ENCODE measurements at regions not wholly inside any gene's neighbourhood (a gene's known extent, or its start where the extent isn't known, plus 50 kb on each side); places are given as distances from the start of the nearest gene placed in this dataset.

DNA sequence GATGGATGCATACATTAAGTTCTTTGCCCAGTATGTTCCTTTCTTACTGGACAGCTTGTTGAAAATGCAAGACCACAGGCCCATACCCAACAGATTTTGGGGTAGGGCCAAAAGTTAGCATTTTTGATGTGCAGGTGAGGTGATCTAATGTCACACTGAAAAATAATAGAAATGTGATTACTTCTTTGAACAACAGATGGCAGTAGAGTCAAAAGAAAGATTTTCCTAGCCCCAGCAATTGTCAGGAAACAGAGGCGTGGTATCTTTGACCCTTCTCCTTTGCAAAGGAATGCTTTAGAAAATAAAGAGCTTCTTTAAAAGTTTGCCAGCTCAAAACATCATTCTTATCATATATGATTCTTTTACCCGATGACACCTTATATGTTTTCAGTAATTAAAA is 343.6 kb upstream of the SYT4 start:
- Mint-ChIP-seq H3K4me1 (no peaks in the 10 kb centered on the region), H3K27me3 (ENCODE audit: low read depth) (no peaks in the 10 kb centered on the region), H3K36me3 (no peaks in the 10 kb centered on the region), H3K27ac (no peak overlapping the region), H3K9me3 (no peaks in the 10 kb centered on the region), H3K4me3 (no peak overlapping the region)
- CTCF ChIA-PET: interaction anchor here (0.7 kb wide), 1 partner anchor 932 kb away, joined by 5 read pairs; no protein-coding TSS in a partner anchor
- POLR2A ChIA-PET: no interaction called here
- no peak for TF ChIP-seq FOXJ3 (CRISPR knock-in tag; IDR thresholded peaks at IDR 0.05; ENCODE audit: borderline replicate concordance)
- TF ChIP-seq, protein P1, sequence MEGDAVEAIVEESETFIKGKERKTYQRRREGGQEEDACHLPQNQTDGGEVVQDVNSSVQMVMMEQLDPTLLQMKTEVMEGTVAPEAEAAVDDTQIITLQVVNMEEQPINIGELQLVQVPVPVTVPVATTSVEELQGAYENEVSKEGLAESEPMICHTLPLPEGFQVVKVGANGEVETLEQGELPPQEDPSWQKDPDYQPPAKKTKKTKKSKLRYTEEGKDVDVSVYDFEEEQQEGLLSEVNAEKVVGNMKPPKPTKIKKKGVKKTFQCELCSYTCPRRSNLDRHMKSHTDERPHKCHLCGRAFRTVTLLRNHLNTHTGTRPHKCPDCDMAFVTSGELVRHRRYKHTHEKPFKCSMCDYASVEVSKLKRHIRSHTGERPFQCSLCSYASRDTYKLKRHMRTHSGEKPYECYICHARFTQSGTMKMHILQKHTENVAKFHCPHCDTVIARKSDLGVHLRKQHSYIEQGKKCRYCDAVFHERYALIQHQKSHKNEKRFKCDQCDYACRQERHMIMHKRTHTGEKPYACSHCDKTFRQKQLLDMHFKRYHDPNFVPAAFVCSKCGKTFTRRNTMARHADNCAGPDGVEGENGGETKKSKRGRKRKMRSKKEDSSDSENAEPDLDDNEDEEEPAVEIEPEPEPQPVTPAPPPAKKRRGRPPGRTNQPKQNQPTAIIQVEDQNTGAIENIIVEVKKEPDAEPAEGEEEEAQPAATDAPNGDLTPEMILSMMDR (IDR thresholded peaks at IDR 0.05): peak; percentile 50
- ATAC-seq (peak; percentile 71), DNase-seq (ENCODE audit: low spot score) (no peak)

DNA sequence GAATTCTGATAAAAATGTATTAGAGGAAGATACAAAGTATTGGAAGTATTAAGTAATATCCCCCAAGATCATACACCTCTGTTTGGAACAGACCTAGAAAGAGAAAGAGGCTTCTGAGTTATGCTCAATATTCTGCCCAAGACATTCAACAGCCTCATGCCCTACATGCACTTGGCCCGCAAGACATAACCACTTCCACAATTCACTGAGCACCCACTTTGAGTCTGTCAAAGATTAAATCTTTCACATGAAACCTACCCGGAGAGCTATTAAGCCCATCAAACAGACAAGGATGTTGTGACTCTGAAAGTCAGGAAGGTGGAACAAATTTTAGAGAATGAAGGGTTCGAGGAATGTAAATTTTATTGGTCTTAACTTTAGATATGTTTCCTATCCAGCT is 344.7 kb upstream of the SYT4 start:
- no peaks in the 10 kb centered on the region for H3K36me3 Mint-ChIP-seq
- no peaks in the 10 kb centered on the region for H3K4me1 Mint-ChIP-seq
- POLR2A ChIA-PET: no interaction called here
- no peaks in the 10 kb centered on the region for H3K9me3 Mint-ChIP-seq
- H3K4me3 Mint-ChIP-seq: no peak overlapping the region
- no peak for DNase-seq (ENCODE audit: low spot score)
- no peaks in the 10 kb centered on the region for H3K27me3 Mint-ChIP-seq (ENCODE audit: low read depth)
- CTCF ChIA-PET: no interaction called here
- H3K27ac Mint-ChIP-seq: no peak overlapping the region
- no peak for ATAC-seq
- no peak for TF ChIP-seq SP1 (CRISPR knock-in tag; conservative IDR thresholded peaks at IDR 0.05)

DNA sequence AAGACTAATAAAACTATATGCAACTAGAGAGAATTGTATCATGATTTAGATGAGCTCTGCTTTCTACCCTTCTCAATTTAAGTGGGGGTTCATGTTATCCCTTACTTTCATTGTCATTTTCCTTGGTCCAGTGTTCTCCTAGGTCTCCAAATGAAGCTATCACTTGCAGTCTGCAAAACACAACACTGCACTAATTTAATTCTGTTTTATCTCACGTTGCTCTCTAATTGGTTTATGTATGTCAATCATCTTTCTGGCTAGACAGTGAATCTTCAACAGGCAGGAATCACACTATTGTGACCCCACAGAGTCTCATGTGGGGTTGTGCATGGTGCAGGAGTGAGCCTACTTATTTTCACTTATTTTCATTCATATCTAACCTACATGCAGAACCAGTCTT is 348.3 kb upstream of the SYT4 start:
- H3K9me3 Mint-ChIP-seq: no peaks in the 10 kb centered on the region
- H3K4me1 Mint-ChIP-seq: peaks cover 10% of the 10 kb centered on the region
- H3K36me3 Mint-ChIP-seq: no peaks in the 10 kb centered on the region
- TF ChIP-seq, protein P2, sequence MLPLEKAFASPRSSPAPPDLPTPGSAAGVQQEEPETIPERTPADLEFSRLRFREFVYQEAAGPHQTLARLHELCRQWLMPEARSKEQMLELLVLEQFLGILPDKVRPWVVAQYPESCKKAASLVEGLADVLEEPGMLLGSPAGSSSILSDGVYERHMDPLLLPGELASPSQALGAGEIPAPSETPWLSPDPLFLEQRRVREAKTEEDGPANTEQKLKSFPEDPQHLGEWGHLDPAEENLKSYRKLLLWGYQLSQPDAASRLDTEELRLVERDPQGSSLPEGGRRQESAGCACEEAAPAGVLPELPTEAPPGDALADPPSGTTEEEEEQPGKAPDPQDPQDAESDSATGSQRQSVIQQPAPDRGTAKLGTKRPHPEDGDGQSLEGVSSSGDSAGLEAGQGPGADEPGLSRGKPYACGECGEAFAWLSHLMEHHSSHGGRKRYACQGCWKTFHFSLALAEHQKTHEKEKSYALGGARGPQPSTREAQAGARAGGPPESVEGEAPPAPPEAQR (CRISPR knock-in tag; IDR thresholded peaks at IDR 0.05): no peak
- no peak for TF ChIP-seq ZNF416 (CRISPR knock-in tag; IDR thresholded peaks at IDR 0.05)
- TF ChIP-seq FOXK1 (CRISPR knock-in tag; IDR thresholded peaks at IDR 0.05): no peak
- TF ChIP-seq, protein P3, sequence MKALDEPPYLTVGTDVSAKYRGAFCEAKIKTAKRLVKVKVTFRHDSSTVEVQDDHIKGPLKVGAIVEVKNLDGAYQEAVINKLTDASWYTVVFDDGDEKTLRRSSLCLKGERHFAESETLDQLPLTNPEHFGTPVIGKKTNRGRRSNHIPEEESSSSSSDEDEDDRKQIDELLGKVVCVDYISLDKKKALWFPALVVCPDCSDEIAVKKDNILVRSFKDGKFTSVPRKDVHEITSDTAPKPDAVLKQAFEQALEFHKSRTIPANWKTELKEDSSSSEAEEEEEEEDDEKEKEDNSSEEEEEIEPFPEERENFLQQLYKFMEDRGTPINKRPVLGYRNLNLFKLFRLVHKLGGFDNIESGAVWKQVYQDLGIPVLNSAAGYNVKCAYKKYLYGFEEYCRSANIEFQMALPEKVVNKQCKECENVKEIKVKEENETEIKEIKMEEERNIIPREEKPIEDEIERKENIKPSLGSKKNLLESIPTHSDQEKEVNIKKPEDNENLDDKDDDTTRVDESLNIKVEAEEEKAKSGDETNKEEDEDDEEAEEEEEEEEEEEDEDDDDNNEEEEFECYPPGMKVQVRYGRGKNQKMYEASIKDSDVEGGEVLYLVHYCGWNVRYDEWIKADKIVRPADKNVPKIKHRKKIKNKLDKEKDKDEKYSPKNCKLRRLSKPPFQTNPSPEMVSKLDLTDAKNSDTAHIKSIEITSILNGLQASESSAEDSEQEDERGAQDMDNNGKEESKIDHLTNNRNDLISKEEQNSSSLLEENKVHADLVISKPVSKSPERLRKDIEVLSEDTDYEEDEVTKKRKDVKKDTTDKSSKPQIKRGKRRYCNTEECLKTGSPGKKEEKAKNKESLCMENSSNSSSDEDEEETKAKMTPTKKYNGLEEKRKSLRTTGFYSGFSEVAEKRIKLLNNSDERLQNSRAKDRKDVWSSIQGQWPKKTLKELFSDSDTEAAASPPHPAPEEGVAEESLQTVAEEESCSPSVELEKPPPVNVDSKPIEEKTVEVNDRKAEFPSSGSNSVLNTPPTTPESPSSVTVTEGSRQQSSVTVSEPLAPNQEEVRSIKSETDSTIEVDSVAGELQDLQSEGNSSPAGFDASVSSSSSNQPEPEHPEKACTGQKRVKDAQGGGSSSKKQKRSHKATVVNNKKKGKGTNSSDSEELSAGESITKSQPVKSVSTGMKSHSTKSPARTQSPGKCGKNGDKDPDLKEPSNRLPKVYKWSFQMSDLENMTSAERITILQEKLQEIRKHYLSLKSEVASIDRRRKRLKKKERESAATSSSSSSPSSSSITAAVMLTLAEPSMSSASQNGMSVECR (CRISPR knock-in tag; IDR thresholded peaks at IDR 0.05; ENCODE audit: borderline replicate concordance): no peak
- no peak for TF ChIP-seq ZNF232 (CRISPR knock-in tag; IDR thresholded peaks at IDR 0.05)
- TF ChIP-seq, protein P4, sequence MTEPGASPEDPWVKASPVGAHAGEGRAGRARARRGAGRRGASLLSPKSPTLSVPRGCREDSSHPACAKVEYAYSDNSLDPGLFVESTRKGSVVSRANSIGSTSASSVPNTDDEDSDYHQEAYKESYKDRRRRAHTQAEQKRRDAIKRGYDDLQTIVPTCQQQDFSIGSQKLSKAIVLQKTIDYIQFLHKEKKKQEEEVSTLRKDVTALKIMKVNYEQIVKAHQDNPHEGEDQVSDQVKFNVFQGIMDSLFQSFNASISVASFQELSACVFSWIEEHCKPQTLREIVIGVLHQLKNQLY (CRISPR knock-in tag; IDR thresholded peaks at IDR 0.05): no peak
- no peak for TF ChIP-seq EMX1 (CRISPR knock-in tag; IDR thresholded peaks at IDR 0.05)
- TF ChIP-seq SMAD4 (CRISPR knock-in tag; IDR thresholded peaks at IDR 0.05): no peak
- no peak for TF ChIP-seq CREM (CRISPR knock-in tag; IDR thresholded peaks at IDR 0.05)
- TF ChIP-seq, protein P5, sequence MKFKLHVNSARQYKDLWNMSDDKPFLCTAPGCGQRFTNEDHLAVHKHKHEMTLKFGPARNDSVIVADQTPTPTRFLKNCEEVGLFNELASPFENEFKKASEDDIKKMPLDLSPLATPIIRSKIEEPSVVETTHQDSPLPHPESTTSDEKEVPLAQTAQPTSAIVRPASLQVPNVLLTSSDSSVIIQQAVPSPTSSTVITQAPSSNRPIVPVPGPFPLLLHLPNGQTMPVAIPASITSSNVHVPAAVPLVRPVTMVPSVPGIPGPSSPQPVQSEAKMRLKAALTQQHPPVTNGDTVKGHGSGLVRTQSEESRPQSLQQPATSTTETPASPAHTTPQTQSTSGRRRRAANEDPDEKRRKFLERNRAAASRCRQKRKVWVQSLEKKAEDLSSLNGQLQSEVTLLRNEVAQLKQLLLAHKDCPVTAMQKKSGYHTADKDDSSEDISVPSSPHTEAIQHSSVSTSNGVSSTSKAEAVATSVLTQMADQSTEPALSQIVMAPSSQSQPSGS (CRISPR knock-in tag; IDR thresholded peaks at IDR 0.05; ENCODE audit: borderline replicate concordance, low read depth): no peak
- TF ChIP-seq, protein P6, sequence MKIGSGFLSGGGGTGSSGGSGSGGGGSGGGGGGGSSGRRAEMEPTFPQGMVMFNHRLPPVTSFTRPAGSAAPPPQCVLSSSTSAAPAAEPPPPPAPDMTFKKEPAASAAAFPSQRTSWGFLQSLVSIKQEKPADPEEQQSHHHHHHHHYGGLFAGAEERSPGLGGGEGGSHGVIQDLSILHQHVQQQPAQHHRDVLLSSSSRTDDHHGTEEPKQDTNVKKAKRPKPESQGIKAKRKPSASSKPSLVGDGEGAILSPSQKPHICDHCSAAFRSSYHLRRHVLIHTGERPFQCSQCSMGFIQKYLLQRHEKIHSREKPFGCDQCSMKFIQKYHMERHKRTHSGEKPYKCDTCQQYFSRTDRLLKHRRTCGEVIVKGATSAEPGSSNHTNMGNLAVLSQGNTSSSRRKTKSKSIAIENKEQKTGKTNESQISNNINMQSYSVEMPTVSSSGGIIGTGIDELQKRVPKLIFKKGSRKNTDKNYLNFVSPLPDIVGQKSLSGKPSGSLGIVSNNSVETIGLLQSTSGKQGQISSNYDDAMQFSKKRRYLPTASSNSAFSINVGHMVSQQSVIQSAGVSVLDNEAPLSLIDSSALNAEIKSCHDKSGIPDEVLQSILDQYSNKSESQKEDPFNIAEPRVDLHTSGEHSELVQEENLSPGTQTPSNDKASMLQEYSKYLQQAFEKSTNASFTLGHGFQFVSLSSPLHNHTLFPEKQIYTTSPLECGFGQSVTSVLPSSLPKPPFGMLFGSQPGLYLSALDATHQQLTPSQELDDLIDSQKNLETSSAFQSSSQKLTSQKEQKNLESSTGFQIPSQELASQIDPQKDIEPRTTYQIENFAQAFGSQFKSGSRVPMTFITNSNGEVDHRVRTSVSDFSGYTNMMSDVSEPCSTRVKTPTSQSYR (CRISPR knock-in tag; IDR thresholded peaks at IDR 0.05): no peak
- no peak for TF ChIP-seq TEAD4 (CRISPR knock-in tag; IDR thresholded peaks at IDR 0.05)
- ChIA-PET POLR2A (no interaction called here), CTCF (no interaction called here)
- DNase-seq (ENCODE audit: low spot score) (no peak), ATAC-seq (no peak)
- H3K27ac Mint-ChIP-seq: no peak overlapping the region
- H3K4me3 Mint-ChIP-seq: no peak overlapping the region
- no peaks in the 10 kb centered on the region for H3K27me3 Mint-ChIP-seq (ENCODE audit: low read depth)
